WTC11 (cell line): ENCODE measurements at regions not wholly inside any gene's neighbourhood (a gene's known extent, or its start where the extent isn't known, plus 50 kb on each side); places are given as distances from the start of the nearest gene placed in this dataset.

Source experiments
- ATAC-seq: fragments of 200-7000 bp; cut with Tn5 transposase; 2 replicates; pipeline ENCODE4 v1.10.0; 2021; ENCODE audit warnings: mild to moderate bottlenecking, moderate library complexity
- CTCF ChIA-PET: fragments of 300-600 bp; sonication (Branson Sonifier 250); formaldehyde crosslinking; loops from one replicate; lab custom pipeline; 2021; ENCODE audit warnings: antibody characterized with exemption; lab: Charles Lee
- POLR2A ChIA-PET: fragments of 350-600 bp; sonication (Branson Sonifier 250); formaldehyde crosslinking; loops from one replicate; lab custom pipeline; 2021; ENCODE audit warnings: antibody characterized with exemption; lab: Charles Lee
- DNase-seq: peaks from one replicate; pipeline ENCODE4 v3.0.0; 2021; ENCODE audit warnings: low spot score
- H3K27ac Mint-ChIP-seq: 2 replicates; pipeline ENCODE4 v1.8.0; 2021; ENCODE audit warnings: mixed read lengths
- H3K27me3 Mint-ChIP-seq: 2 replicates; pipeline ENCODE4 v1.8.0; 2021; ENCODE audit warnings: low read depth, mild to moderate bottlenecking, moderate library complexity, mixed read lengths
- H3K36me3 Mint-ChIP-seq: 2 replicates; pipeline ENCODE4 v1.8.0; 2021; ENCODE audit warnings: mixed read lengths
- H3K4me1 Mint-ChIP-seq: 2 replicates; pipeline ENCODE4 v1.8.0; 2022; ENCODE audit warnings: mixed read lengths
- H3K4me3 Mint-ChIP-seq: 2 replicates; pipeline ENCODE4 v1.8.0; 2021; ENCODE audit warnings: mild to moderate bottlenecking, moderate library complexity, mixed read lengths
- H3K9me3 Mint-ChIP-seq: 2 replicates; pipeline ENCODE4 v1.8.0; 2021; ENCODE audit warnings: mixed read lengths
- AR ChIP-seq: fragments of 250-450 bp; sonication (Bioruptor Pico); IDR thresholded peaks from 2 replicates; pipeline ENCODE4 v1.9.0; 2021; ENCODE audit warnings: mild to moderate bottlenecking
- CREB1 ChIP-seq: sonication (generic); formaldehyde crosslinking; IDR thresholded peaks from 2 replicates; pipeline ENCODE4 v1.8.0; 2023; ENCODE audit warnings: mild to moderate bottlenecking, missing genetic modification reagents
- EMX1 ChIP-seq: fragments of 250-450 bp; sonication (Bioruptor Pico); IDR thresholded peaks from 2 replicates; pipeline ENCODE4 v1.8.0; 2021; ENCODE audit warnings: mild to moderate bottlenecking
- ESRRA ChIP-seq: sonication (generic); formaldehyde crosslinking; IDR thresholded peaks from 2 replicates; pipeline ENCODE4 v1.8.1; 2022; ENCODE audit warnings: mild to moderate bottlenecking, missing genetic modification reagents, borderline replicate concordance
- FOXK1 ChIP-seq: sonication (generic); formaldehyde crosslinking; IDR thresholded peaks from 2 replicates; pipeline ENCODE4 v1.8.0; 2022; ENCODE audit warnings: mild to moderate bottlenecking, moderate library complexity, missing genetic modification reagents
- GRHL2 ChIP-seq: fragments of 250-450 bp; sonication (Bioruptor Pico); IDR thresholded peaks from 2 replicates; pipeline ENCODE4 v1.8.0; 2022; ENCODE audit warnings: mild to moderate bottlenecking, moderate library complexity; ENCODE audit not compliant: insufficient replicate concordance, severe bottlenecking
- OVOL2 ChIP-seq: fragments of 250-450 bp; sonication (Bioruptor Pico); IDR thresholded peaks from 2 replicates; pipeline ENCODE4 v1.9.0; 2021; ENCODE audit warnings: mild to moderate bottlenecking, borderline replicate concordance
- PRDM15 ChIP-seq: sonication (generic); formaldehyde crosslinking; IDR thresholded peaks from 2 replicates; pipeline ENCODE4 v1.8.0; 2022; ENCODE audit warnings: missing genetic modification reagents
- RORB ChIP-seq: fragments of 250-450 bp; sonication (Bioruptor Pico); IDR thresholded peaks from 2 replicates; pipeline ENCODE4 v1.9.0; 2021; ENCODE audit warnings: mild to moderate bottlenecking
- SMAD3 ChIP-seq: sonication (generic); formaldehyde crosslinking; IDR thresholded peaks from 2 replicates; pipeline ENCODE4 v1.8.0; 2022; ENCODE audit warnings: missing genetic modification reagents, mild to moderate bottlenecking, borderline replicate concordance
- TCF7 ChIP-seq: sonication (generic); formaldehyde crosslinking; IDR thresholded peaks from 2 replicates; pipeline ENCODE4 v1.8.0; 2022; ENCODE audit warnings: mild to moderate bottlenecking, low read depth, missing genetic modification reagents, moderate library complexity
- TEAD4 ChIP-seq: sonication (generic); formaldehyde crosslinking; IDR thresholded peaks from 2 replicates; pipeline ENCODE4 v1.8.0; 2022; ENCODE audit warnings: mild to moderate bottlenecking, missing genetic modification reagents
- ZBTB43 ChIP-seq: sonication (generic); formaldehyde crosslinking; IDR thresholded peaks from 2 replicates; pipeline ENCODE4 v1.8.1; 2023; ENCODE audit warnings: mild to moderate bottlenecking, missing genetic modification reagents
- ZMAT4 ChIP-seq: fragments of 250-450 bp; sonication (Bioruptor Pico); IDR thresholded peaks from 2 replicates; pipeline ENCODE4 v1.9.0; 2021; ENCODE audit warnings: mild to moderate bottlenecking
- ZNF138 ChIP-seq: sonication (generic); formaldehyde crosslinking; conservative IDR thresholded peaks from 2 replicates; pipeline ENCODE4 v1.8.1; 2022; ENCODE audit warnings: mild to moderate bottlenecking, moderate library complexity, missing genetic modification reagents
- ZNF396 ChIP-seq: fragments of 250-450 bp; sonication (Bioruptor Pico); IDR thresholded peaks from 2 replicates; pipeline ENCODE4 v1.8.0; 2021; ENCODE audit warnings: mild to moderate bottlenecking, moderate library complexity, borderline replicate concordance
- ZNF416 ChIP-seq: fragments of 250-450 bp; sonication (Bioruptor Pico); IDR thresholded peaks from 2 replicates; pipeline ENCODE4 v1.9.0; 2021; ENCODE audit warnings: mild to moderate bottlenecking, inconsistent platforms
- TF ChIP-seq, protein P1 (sequence below): sonication (generic); formaldehyde crosslinking; IDR thresholded peaks from 2 replicates; pipeline ENCODE4 v1.8.1; 2023; ENCODE audit warnings: mild to moderate bottlenecking, moderate library complexity, missing genetic modification reagents
- TF ChIP-seq, protein P2 (sequence below): fragments of 250-450 bp; sonication (Bioruptor Pico); IDR thresholded peaks from 2 replicates; pipeline ENCODE4 v2.1.2; 2022; ENCODE audit warnings: mild to moderate bottlenecking, moderate library complexity
- TF ChIP-seq, protein P3 (sequence below): sonication (generic); formaldehyde crosslinking; conservative IDR thresholded peaks from 2 replicates; pipeline ENCODE4 v1.8.1; 2023; ENCODE audit warnings: mild to moderate bottlenecking, low read depth, missing genetic modification reagents, moderate library complexity
- TF ChIP-seq, protein P4 (sequence below): sonication (generic); formaldehyde crosslinking; IDR thresholded peaks from 2 replicates; pipeline ENCODE4 v1.8.0; 2023; ENCODE audit warnings: mild to moderate bottlenecking, missing genetic modification reagents

GRCh38 chr12:108035372-108035771 is 93.7 kb upstream of the WSCD2 start (continued):
- TF ChIP-seq PRDM15 (CRISPR knock-in tag) (no peak), EMX1 (CRISPR knock-in tag) (no peak), ZNF396 (CRISPR knock-in tag) (no peak), FOXK1 (CRISPR knock-in tag) (no peak), GRHL2 (no peak), SMAD3 (no peak), OVOL2 (no peak)

- ATAC-seq (no peak), DNase-seq (no peak)
- H3K9me3 Mint-ChIP-seq, result no peaks in the 10 kb centered on the region
- POLR2A ChIA-PET, result no interaction called here
- H3K4me1 Mint-ChIP-seq, result no peaks in the 10 kb centered on the region
- no peaks in the 10 kb centered on the region for H3K36me3 Mint-ChIP-seq
- H3K4me3 Mint-ChIP-seq, result no peak overlapping the region
- no peak overlapping the region for H3K27ac Mint-ChIP-seq
- H3K27me3 Mint-ChIP-seq, result peaks cover 30% of the 10 kb centered on the region
- CTCF ChIA-PET, result no interaction called here
- no peak for TF ChIP-seq AR (CRISPR knock-in tag)
- no peak for TF ChIP-seq TEAD4 (CRISPR knock-in tag)
- TF ChIP-seq TCF7, result no peak
- TF ChIP-seq, protein P1, sequence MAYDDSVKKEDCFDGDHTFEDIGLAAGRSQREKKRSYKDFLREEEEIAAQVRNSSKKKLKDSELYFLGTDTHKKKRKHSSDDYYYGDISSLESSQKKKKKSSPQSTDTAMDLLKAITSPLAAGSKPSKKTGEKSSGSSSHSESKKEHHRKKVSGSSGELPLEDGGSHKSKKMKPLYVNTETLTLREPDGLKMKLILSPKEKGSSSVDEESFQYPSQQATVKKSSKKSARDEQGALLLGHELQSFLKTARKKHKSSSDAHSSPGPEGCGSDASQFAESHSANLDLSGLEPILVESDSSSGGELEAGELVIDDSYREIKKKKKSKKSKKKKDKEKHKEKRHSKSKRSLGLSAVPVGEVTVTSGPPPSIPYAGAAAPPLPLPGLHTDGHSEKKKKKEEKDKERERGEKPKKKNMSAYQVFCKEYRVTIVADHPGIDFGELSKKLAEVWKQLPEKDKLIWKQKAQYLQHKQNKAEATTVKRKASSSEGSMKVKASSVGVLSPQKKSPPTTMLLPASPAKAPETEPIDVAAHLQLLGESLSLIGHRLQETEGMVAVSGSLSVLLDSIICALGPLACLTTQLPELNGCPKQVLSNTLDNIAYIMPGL (CRISPR knock-in tag), result no peak
- no peak for TF ChIP-seq CREB1 (CRISPR knock-in tag)
- TF ChIP-seq, protein P2, sequence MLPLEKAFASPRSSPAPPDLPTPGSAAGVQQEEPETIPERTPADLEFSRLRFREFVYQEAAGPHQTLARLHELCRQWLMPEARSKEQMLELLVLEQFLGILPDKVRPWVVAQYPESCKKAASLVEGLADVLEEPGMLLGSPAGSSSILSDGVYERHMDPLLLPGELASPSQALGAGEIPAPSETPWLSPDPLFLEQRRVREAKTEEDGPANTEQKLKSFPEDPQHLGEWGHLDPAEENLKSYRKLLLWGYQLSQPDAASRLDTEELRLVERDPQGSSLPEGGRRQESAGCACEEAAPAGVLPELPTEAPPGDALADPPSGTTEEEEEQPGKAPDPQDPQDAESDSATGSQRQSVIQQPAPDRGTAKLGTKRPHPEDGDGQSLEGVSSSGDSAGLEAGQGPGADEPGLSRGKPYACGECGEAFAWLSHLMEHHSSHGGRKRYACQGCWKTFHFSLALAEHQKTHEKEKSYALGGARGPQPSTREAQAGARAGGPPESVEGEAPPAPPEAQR (CRISPR knock-in tag), result no peak
- TF ChIP-seq ZMAT4 (CRISPR knock-in tag), result no peak
- TF ChIP-seq, protein P3, sequence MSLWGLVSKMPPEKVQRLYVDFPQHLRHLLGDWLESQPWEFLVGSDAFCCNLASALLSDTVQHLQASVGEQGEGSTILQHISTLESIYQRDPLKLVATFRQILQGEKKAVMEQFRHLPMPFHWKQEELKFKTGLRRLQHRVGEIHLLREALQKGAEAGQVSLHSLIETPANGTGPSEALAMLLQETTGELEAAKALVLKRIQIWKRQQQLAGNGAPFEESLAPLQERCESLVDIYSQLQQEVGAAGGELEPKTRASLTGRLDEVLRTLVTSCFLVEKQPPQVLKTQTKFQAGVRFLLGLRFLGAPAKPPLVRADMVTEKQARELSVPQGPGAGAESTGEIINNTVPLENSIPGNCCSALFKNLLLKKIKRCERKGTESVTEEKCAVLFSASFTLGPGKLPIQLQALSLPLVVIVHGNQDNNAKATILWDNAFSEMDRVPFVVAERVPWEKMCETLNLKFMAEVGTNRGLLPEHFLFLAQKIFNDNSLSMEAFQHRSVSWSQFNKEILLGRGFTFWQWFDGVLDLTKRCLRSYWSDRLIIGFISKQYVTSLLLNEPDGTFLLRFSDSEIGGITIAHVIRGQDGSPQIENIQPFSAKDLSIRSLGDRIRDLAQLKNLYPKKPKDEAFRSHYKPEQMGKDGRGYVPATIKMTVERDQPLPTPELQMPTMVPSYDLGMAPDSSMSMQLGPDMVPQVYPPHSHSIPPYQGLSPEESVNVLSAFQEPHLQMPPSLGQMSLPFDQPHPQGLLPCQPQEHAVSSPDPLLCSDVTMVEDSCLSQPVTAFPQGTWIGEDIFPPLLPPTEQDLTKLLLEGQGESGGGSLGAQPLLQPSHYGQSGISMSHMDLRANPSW (CRISPR knock-in tag), result no peak
- TF ChIP-seq, protein P4, sequence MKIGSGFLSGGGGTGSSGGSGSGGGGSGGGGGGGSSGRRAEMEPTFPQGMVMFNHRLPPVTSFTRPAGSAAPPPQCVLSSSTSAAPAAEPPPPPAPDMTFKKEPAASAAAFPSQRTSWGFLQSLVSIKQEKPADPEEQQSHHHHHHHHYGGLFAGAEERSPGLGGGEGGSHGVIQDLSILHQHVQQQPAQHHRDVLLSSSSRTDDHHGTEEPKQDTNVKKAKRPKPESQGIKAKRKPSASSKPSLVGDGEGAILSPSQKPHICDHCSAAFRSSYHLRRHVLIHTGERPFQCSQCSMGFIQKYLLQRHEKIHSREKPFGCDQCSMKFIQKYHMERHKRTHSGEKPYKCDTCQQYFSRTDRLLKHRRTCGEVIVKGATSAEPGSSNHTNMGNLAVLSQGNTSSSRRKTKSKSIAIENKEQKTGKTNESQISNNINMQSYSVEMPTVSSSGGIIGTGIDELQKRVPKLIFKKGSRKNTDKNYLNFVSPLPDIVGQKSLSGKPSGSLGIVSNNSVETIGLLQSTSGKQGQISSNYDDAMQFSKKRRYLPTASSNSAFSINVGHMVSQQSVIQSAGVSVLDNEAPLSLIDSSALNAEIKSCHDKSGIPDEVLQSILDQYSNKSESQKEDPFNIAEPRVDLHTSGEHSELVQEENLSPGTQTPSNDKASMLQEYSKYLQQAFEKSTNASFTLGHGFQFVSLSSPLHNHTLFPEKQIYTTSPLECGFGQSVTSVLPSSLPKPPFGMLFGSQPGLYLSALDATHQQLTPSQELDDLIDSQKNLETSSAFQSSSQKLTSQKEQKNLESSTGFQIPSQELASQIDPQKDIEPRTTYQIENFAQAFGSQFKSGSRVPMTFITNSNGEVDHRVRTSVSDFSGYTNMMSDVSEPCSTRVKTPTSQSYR (CRISPR knock-in tag), result no peak
- no peak for TF ChIP-seq ZBTB43 (CRISPR knock-in tag)
- TF ChIP-seq ZNF138 (CRISPR knock-in tag), result no peak
- TF ChIP-seq RORB (CRISPR knock-in tag), result no peak
- TF ChIP-seq ZNF416 (CRISPR knock-in tag), result no peak
- no peak for TF ChIP-seq ESRRA (CRISPR knock-in tag)
Measured at GRCh38 chr12:108037960-108038359, 91.1 kb upstream of the WSCD2 start.
